DND-41 (cell line): ENCODE measurements at regions not wholly inside any gene's neighbourhood (a gene's known extent, or its start where the extent isn't known, plus 50 kb on each side); places are given as distances from the start of the nearest gene placed in this dataset.

Experiments
- ATAC-seq: fragments of 200-7000 bp; cut with Tn5 transposase; 3 replicates; pipeline ENCODE4 v1.9.1; 2021; ENCODE audit warnings: low read depth; ENCODE audit not compliant: insufficient read depth
- DNase-seq: peaks from one replicate; pipeline ENCODE4 v3.0.0-alpha.2; 2020
- H2AFZ ChIP-seq: 2 replicates; pipeline ENCODE4 v1.6.0; 2012; ENCODE audit warnings: low read depth, low read length
- H3K27ac ChIP-seq: 2 replicates; pipeline ENCODE4 v1.5.1; 2012; ENCODE audit warnings: low read length, inconsistent platforms
- H3K27me3 ChIP-seq: fragments of 200-600 bp; sonication (generic); 2 replicates; pipeline ENCODE4 v1.6.0; 2012; ENCODE audit warnings: low read length, mild to moderate bottlenecking, inconsistent platforms; ENCODE audit not compliant: insufficient read depth, poor library complexity
- H3K36me3 ChIP-seq: 2 replicates; pipeline ENCODE4 v1.5.1; 2012; ENCODE audit warnings: low read length, inconsistent platforms; ENCODE audit not compliant: insufficient read depth
- H3K4me1 ChIP-seq: 2 replicates; pipeline ENCODE4 v1.5.1; 2012; ENCODE audit warnings: mild to moderate bottlenecking, low read length; ENCODE audit not compliant: insufficient read depth
- H3K4me2 ChIP-seq: 2 replicates; pipeline ENCODE4 v1.6.0; 2012; ENCODE audit warnings: mild to moderate bottlenecking, moderate library complexity, low read length, inconsistent platforms; ENCODE audit not compliant: insufficient read depth
- H3K4me3 ChIP-seq, 2 experiments: fragments of 200-600 bp in 1 of 2; shearing (Covaris generic) in 1 of 2; 2 replicates each; pipeline ENCODE4 v1.5.1; 2012 to 2016; ENCODE audit warnings: inconsistent platforms in 2 of 2, low read length in 2 of 2, mild to moderate bottlenecking in 2 of 2, low read depth in 1 of 2, moderate library complexity in 1 of 2
- H3K79me2 ChIP-seq: 2 replicates; pipeline ENCODE4 v1.6.0; 2012; ENCODE audit warnings: low read length, inconsistent platforms; ENCODE audit not compliant: insufficient read depth
- H3K9ac ChIP-seq: 2 replicates; pipeline ENCODE4 v1.6.0; 2012; ENCODE audit warnings: low read depth, mild to moderate bottlenecking, inconsistent platforms, low read length, moderate library complexity
- H3K9me3 ChIP-seq: 2 replicates; pipeline ENCODE4 v1.5.1; 2012; ENCODE audit warnings: low read length, moderate library complexity, mild to moderate bottlenecking, inconsistent platforms; ENCODE audit not compliant: insufficient read depth, severe bottlenecking
- H4K20me1 ChIP-seq: 2 replicates; pipeline ENCODE4 v1.6.0; 2012; ENCODE audit warnings: low read length; ENCODE audit not compliant: insufficient read depth
- EZH2 ChIP-seq: IDR thresholded peaks from 3 replicates; pipeline ENCODE4 v1.6.1; 2012; ENCODE audit warnings: borderline replicate concordance, low read depth, mild to moderate bottlenecking, moderate library complexity, low read length, inconsistent platforms; ENCODE audit not compliant: severe bottlenecking
- TF ChIP-seq, protein P1 (sequence below): IDR thresholded peaks from 2 replicates; pipeline ENCODE4 v1.5.1; 2012; ENCODE audit warnings: borderline replicate concordance, low read length, moderate library complexity, mild to moderate bottlenecking; ENCODE audit not compliant: poor library complexity, severe bottlenecking; ENCODE audit errors: extremely low read depth

DNA sequence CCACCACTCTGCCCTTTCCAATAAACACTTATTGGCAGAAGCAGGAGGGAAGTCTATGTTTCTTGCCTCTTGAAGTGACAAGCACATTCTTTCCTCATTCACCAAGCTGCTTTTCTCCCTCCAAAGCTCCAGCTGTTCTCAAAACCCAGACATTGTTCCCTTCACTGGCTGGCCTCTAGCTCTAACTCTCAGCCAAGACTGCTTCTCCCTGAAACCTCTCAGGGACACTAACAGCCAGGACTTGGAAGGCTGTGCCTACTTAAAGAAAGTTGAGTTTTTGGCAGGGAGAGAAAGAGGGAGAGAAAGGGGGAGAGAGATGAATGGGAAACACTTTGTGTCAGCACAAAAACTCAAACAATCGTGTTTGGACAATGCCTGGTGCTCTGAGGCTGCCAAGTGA is 99.5 kb downstream of the COX18 start:
- Histone ChIP-seq H3K9ac (no peak overlapping the region), H3K4me1 (no peaks in the 10 kb centered on the region), H2AFZ (no peak overlapping the region), H4K20me1 (no peaks in the 10 kb centered on the region), H3K9me3 (no peaks in the 10 kb centered on the region), H3K79me2 (no peaks in the 10 kb centered on the region), H3K36me3 (no peaks in the 10 kb centered on the region), H3K4me3 (no peak overlapping the region), H3K27ac (no peak overlapping the region), H3K27me3 (no peaks in the 10 kb centered on the region), H3K4me2 (no peak overlapping the region)
- no peak for ATAC-seq
- DNase-seq: no peak
- TF ChIP-seq, protein P1, sequence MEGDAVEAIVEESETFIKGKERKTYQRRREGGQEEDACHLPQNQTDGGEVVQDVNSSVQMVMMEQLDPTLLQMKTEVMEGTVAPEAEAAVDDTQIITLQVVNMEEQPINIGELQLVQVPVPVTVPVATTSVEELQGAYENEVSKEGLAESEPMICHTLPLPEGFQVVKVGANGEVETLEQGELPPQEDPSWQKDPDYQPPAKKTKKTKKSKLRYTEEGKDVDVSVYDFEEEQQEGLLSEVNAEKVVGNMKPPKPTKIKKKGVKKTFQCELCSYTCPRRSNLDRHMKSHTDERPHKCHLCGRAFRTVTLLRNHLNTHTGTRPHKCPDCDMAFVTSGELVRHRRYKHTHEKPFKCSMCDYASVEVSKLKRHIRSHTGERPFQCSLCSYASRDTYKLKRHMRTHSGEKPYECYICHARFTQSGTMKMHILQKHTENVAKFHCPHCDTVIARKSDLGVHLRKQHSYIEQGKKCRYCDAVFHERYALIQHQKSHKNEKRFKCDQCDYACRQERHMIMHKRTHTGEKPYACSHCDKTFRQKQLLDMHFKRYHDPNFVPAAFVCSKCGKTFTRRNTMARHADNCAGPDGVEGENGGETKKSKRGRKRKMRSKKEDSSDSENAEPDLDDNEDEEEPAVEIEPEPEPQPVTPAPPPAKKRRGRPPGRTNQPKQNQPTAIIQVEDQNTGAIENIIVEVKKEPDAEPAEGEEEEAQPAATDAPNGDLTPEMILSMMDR: no peak
- TF ChIP-seq EZH2: no peak

DNA sequence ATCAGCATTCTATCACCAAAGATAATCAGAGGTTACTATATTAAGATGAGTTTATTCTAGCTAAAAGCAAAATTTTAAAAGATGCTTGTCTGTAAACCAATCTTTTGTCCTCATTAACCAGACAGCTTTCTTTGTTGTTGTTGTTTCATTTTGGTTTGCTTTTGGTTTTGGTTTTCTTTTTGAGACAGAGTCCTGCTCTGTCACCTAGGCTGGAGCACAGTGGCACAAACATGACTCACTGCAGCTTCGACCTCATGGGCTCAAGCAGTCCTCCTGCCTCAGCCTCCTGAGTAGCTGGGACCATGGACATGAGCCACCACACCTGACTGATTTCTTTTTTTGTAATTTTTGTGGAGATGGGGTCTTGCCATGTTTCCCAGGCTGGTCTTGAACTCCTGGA is 102.9 kb downstream of the COX18 start:
- Histone ChIP-seq H3K9ac (no peak overlapping the region), H3K4me2 (no peak overlapping the region), H3K9me3 (no peaks in the 10 kb centered on the region), H3K4me1 (no peaks in the 10 kb centered on the region), H3K27me3 (no peaks in the 10 kb centered on the region), H3K27ac (no peak overlapping the region), H2AFZ (no peak overlapping the region), H3K36me3 (no peaks in the 10 kb centered on the region), H3K4me3 (no peak overlapping the region), H3K79me2 (no peaks in the 10 kb centered on the region), H4K20me1 (no peaks in the 10 kb centered on the region)
- DNase-seq (no peak), ATAC-seq (no peak)
- TF ChIP-seq, protein P1: no peak
- TF ChIP-seq EZH2: no peak

DNA sequence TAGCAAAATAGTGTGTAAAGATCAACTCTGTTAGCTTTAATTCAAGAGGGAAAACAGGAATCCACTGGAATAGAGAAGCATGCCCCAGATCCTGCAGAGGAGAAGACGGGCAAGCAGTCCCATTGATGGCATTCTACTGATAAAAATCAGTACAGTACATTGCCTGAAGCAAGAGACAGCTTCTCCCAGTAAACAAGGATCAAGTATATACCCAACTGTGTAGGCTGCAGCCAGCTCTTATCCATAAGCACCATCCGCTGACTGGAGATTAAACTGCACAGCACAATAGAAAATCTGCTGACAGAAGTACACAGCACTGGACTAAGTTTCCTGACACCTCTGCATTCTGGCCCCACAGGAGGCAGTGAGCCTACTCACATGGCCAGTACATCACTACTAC is 110.1 kb downstream of the COX18 start:
- ATAC-seq (no peak), DNase-seq (no peak)
- no peak overlapping the region for H3K4me2 ChIP-seq
- H3K27me3 ChIP-seq: peaks cover 5% of the 10 kb centered on the region
- no peak overlapping the region for H3K27ac ChIP-seq
- no peaks in the 10 kb centered on the region for H3K9me3 ChIP-seq
- no peaks in the 10 kb centered on the region for H4K20me1 ChIP-seq
- H2AFZ ChIP-seq: no peak overlapping the region
- no peak overlapping the region for H3K9ac ChIP-seq
- H3K4me3 ChIP-seq: no peak overlapping the region
- TF ChIP-seq EZH2: no peak
- TF ChIP-seq, protein P1: no peak
- no peaks in the 10 kb centered on the region for H3K79me2 ChIP-seq
- H3K4me1 ChIP-seq: no peaks in the 10 kb centered on the region
- H3K36me3 ChIP-seq: no peaks in the 10 kb centered on the region

DNA sequence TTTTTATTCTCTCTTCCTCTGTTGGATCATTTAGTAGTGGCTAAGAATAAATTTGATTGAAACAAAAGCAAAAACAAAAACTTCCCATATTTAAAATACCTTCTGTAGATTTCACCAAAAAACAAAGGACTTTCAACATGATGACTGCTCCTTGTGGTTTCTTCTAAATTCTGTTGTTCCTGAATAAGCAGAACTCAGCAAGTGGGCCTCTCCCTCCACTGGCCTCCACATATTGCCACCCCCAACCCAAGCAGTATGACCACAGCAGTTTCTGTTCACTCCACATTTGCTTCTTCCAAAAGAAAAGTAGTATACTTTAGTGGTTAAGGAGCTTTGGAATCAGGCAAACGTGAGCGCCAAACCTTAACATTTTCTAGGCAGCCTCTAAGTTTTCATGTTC is 114.7 kb downstream of the COX18 start:
- no peak for TF ChIP-seq EZH2
- TF ChIP-seq, protein P1: no peak
- H3K79me2 ChIP-seq: no peaks in the 10 kb centered on the region
- H3K4me2 ChIP-seq: no peak overlapping the region

More for the DNA sequence above, 114.7 kb downstream of the COX18 start:
- H3K27ac ChIP-seq: no peak overlapping the region
- H3K4me1 ChIP-seq: no peaks in the 10 kb centered on the region
- no peaks in the 10 kb centered on the region for H3K9me3 ChIP-seq
- no peaks in the 10 kb centered on the region for H4K20me1 ChIP-seq
- H2AFZ ChIP-seq: no peak overlapping the region
- no peak for ATAC-seq
- no peak for DNase-seq
- no peak overlapping the region for H3K4me3 ChIP-seq
- H3K36me3 ChIP-seq: no peaks in the 10 kb centered on the region
- H3K27me3 ChIP-seq: peaks cover 5% of the 10 kb centered on the region
- H3K9ac ChIP-seq: no peak overlapping the region
